HL-60 (cell line): ENCODE measurements at regions not wholly inside any gene's neighbourhood (a gene's known extent, or its start where the extent isn't known, plus 50 kb on each side); places are given as distances from the start of the nearest gene placed in this dataset.

Experiments
- TF ChIP-seq, protein P1 (sequence below): IDR thresholded peaks from one replicate; pipeline ENCODE4 v1.5.1; 2011; ENCODE audit warnings: low read length, control low read depth, inconsistent platforms; ENCODE audit not compliant: insufficient read depth
- TF ChIP-seq, protein P2 (sequence below): IDR thresholded peaks from 2 replicates; pipeline ENCODE4 v1.6.1; 2012; ENCODE audit warnings: low read depth; ENCODE audit not compliant: insufficient replicate concordance

- TF ChIP-seq, protein P1, sequence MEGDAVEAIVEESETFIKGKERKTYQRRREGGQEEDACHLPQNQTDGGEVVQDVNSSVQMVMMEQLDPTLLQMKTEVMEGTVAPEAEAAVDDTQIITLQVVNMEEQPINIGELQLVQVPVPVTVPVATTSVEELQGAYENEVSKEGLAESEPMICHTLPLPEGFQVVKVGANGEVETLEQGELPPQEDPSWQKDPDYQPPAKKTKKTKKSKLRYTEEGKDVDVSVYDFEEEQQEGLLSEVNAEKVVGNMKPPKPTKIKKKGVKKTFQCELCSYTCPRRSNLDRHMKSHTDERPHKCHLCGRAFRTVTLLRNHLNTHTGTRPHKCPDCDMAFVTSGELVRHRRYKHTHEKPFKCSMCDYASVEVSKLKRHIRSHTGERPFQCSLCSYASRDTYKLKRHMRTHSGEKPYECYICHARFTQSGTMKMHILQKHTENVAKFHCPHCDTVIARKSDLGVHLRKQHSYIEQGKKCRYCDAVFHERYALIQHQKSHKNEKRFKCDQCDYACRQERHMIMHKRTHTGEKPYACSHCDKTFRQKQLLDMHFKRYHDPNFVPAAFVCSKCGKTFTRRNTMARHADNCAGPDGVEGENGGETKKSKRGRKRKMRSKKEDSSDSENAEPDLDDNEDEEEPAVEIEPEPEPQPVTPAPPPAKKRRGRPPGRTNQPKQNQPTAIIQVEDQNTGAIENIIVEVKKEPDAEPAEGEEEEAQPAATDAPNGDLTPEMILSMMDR: no peak
- TF ChIP-seq, protein P2, sequence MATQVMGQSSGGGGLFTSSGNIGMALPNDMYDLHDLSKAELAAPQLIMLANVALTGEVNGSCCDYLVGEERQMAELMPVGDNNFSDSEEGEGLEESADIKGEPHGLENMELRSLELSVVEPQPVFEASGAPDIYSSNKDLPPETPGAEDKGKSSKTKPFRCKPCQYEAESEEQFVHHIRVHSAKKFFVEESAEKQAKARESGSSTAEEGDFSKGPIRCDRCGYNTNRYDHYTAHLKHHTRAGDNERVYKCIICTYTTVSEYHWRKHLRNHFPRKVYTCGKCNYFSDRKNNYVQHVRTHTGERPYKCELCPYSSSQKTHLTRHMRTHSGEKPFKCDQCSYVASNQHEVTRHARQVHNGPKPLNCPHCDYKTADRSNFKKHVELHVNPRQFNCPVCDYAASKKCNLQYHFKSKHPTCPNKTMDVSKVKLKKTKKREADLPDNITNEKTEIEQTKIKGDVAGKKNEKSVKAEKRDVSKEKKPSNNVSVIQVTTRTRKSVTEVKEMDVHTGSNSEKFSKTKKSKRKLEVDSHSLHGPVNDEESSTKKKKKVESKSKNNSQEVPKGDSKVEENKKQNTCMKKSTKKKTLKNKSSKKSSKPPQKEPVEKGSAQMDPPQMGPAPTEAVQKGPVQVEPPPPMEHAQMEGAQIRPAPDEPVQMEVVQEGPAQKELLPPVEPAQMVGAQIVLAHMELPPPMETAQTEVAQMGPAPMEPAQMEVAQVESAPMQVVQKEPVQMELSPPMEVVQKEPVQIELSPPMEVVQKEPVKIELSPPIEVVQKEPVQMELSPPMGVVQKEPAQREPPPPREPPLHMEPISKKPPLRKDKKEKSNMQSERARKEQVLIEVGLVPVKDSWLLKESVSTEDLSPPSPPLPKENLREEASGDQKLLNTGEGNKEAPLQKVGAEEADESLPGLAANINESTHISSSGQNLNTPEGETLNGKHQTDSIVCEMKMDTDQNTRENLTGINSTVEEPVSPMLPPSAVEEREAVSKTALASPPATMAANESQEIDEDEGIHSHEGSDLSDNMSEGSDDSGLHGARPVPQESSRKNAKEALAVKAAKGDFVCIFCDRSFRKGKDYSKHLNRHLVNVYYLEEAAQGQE: no peak
These were observed 124.2 kb upstream of the IRX4 start for GRCh38 chr5:2006971-2007291.
